ENCODE measurements at regions not wholly inside any gene's neighbourhood (a gene's known extent, or its start where the extent isn't known, plus 50 kb on each side); places are given as distances from the start of the nearest gene placed in this dataset.

- Histone ChIP-seq H3K4me3 (ENCODE audit: low read length in 2 of 2) (no peak overlapping the region), H4K8ac (ENCODE audit: low read depth, low read length) (no peak overlapping the region), H3K9ac (ENCODE audit: low read depth, low read length, poor library complexity) (no peak overlapping the region), H3K4ac (ENCODE audit: low read length) (no peak overlapping the region), H3K23ac (ENCODE audit: low read depth, low read length, poor library complexity) (no peak overlapping the region), H3K4me2 (ENCODE audit: insufficient read depth, low read length, poor library complexity, severe bottlenecking) (no peak overlapping the region), H2BK5ac (ENCODE audit: low read length) (no peak overlapping the region), H3K79me1 (ENCODE audit: low read depth, low read length) (no peaks in the 10 kb centered on the region), H3K27me3 (ENCODE audit: control insufficient read depth in 3 of 3, insufficient read depth in 3 of 3, low read depth in 1 of 3, low read length in 3 of 3) (no peaks in the 10 kb centered on the region), H3K18ac (ENCODE audit: low read length) (peak overlapping the region; percentile 23), H2BK120ac (ENCODE audit: low read depth, low read length) (no peak overlapping the region), H2AK5ac (ENCODE audit: low read depth, low read length) (peak overlapping the region; percentile 64), H3K36me3 (replicated peaks in 1 of 2; ENCODE audit: control insufficient read depth in 2 of 2, insufficient read depth in 2 of 2, low read length in 2 of 2) (no peaks in the 10 kb centered on the region), H4K91ac (ENCODE audit: low read depth, low read length, poor library complexity) (no peak overlapping the region), H2BK15ac (ENCODE audit: low read length) (no peak overlapping the region), H2BK12ac (ENCODE audit: low read length) (no peak overlapping the region), H2AFZ (ENCODE audit: low read length) (no peak overlapping the region), H3K9me3 (replicated peaks in 1 of 2; ENCODE audit: control insufficient read depth in 2 of 2, insufficient read depth in 1 of 2, low read depth in 1 of 2, low read length in 2 of 2) (peaks cover 0 to 6% of the 10 kb centered on the region in 2 donors), H3K14ac (ENCODE audit: low read length) (no peak overlapping the region), H3K4me1 (ENCODE audit: control insufficient read depth in 2 of 2, insufficient read depth in 1 of 2, low read depth in 1 of 2, low read length in 2 of 2) (peaks cover 0 to 6% of the 10 kb centered on the region in 2 donors), H3K27ac (replicated peaks; ENCODE audit: low read length) (no peak overlapping the region)
- no peak for DNase-seq (ENCODE audit: low spot score)
- WGBS, 2 donors (ENCODE audit: extremely low coverage in 2 of 2, insufficient read length in 2 of 2, insufficient replicate concordance in 1 of 2), result no CpG with 5 or more reads among the region's 8 CpGs
These were observed 457.9 kb upstream of the SALL3 start for GRCh38 chr18:78521744-78522143.

- Histone ChIP-seq H3K79me1 (ENCODE audit: low read depth, low read length) (no peaks in the 10 kb centered on the region), H2BK12ac (ENCODE audit: low read length) (no peak overlapping the region), H2AFZ (ENCODE audit: low read length) (no peak overlapping the region), H3K23ac (ENCODE audit: low read depth, low read length, poor library complexity) (no peak overlapping the region), H3K18ac (ENCODE audit: low read length) (no peak overlapping the region), H2BK120ac (ENCODE audit: low read depth, low read length) (no peak overlapping the region), H3K4me3 (ENCODE audit: low read length in 2 of 2) (no peak overlapping the region), H3K4me2 (ENCODE audit: insufficient read depth, low read length, poor library complexity, severe bottlenecking) (no peak overlapping the region), H3K4ac (ENCODE audit: low read length) (no peak overlapping the region), H3K27ac (replicated peaks; ENCODE audit: low read length) (no peak overlapping the region), H3K9me3 (replicated peaks in 1 of 2; ENCODE audit: control insufficient read depth in 2 of 2, insufficient read depth in 1 of 2, low read depth in 1 of 2, low read length in 2 of 2) (peaks cover 0 to 6% of the 10 kb centered on the region in 2 donors), H3K27me3 (ENCODE audit: control insufficient read depth in 3 of 3, insufficient read depth in 3 of 3, low read depth in 1 of 3, low read length in 3 of 3) (no peaks in the 10 kb centered on the region), H3K36me3 (replicated peaks in 1 of 2; ENCODE audit: control insufficient read depth in 2 of 2, insufficient read depth in 2 of 2, low read length in 2 of 2) (no peaks in the 10 kb centered on the region), H4K8ac (ENCODE audit: low read depth, low read length) (no peak overlapping the region), H3K14ac (ENCODE audit: low read length) (no peak overlapping the region), H3K4me1 (ENCODE audit: control insufficient read depth in 2 of 2, insufficient read depth in 1 of 2, low read depth in 1 of 2, low read length in 2 of 2) (peaks cover 0 to 9% of the 10 kb centered on the region in 2 donors), H2AK5ac (ENCODE audit: low read depth, low read length) (no peak overlapping the region), H3K9ac (ENCODE audit: low read depth, low read length, poor library complexity) (no peak overlapping the region), H2BK5ac (ENCODE audit: low read length) (no peak overlapping the region), H2BK15ac (ENCODE audit: low read length) (no peak overlapping the region), H4K91ac (ENCODE audit: low read depth, low read length, poor library complexity) (no peak overlapping the region)
- DNase-seq (ENCODE audit: low spot score), result no peak
- 100% methylated on average over 1 of the region's 8 CpGs; no CpG with 5 or more reads in 1 of the 2 donors for WGBS, 2 donors (ENCODE audit: extremely low coverage in 2 of 2, insufficient read length in 2 of 2, insufficient replicate concordance in 1 of 2)
These were observed 457.1 kb upstream of the SALL3 start for GRCh38 chr18:78522507-78522906.

DNA sequence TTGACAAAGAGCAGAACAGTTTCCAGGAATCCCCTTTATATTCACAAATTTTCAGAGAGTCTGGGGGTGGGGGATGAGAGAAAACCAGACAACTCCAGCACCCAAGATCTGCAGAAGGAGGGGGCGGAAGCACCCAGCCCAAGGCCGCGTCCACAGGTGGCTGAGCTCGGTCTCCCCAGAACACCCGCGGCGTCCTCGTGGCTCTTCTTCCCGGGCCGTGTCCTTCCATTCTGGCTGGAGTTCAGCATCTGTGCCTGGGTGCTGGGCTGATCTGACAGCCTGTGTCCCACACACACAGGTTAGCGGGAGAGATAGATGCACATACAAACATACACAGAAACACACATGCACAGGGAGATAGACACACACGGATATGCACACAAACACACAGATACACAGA lies 455.8 kb upstream of the SALL3 start:
- Histone ChIP-seq H2BK12ac (ENCODE audit: low read length) (no peak overlapping the region), H2BK120ac (ENCODE audit: low read depth, low read length) (no peak overlapping the region), H2AFZ (ENCODE audit: low read length) (no peak overlapping the region), H3K9ac (ENCODE audit: low read depth, low read length, poor library complexity) (no peak overlapping the region), H3K27me3 (ENCODE audit: control insufficient read depth in 3 of 3, insufficient read depth in 3 of 3, low read depth in 1 of 3, low read length in 3 of 3) (peaks cover 0 to 6% (median 0%) of the 10 kb centered on the region in 3 experiments), H2AK5ac (ENCODE audit: low read depth, low read length) (no peak overlapping the region), H3K14ac (ENCODE audit: low read length) (no peak overlapping the region), H3K27ac (replicated peaks; ENCODE audit: low read length) (no peak overlapping the region), H4K91ac (ENCODE audit: low read depth, low read length, poor library complexity) (no peak overlapping the region), H2BK15ac (ENCODE audit: low read length) (no peak overlapping the region), H3K79me1 (ENCODE audit: low read depth, low read length) (no peaks in the 10 kb centered on the region), H3K4me3 (ENCODE audit: low read length in 2 of 2) (no peak overlapping the region), H4K8ac (ENCODE audit: low read depth, low read length) (no peak overlapping the region), H3K4me1 (ENCODE audit: control insufficient read depth in 2 of 2, insufficient read depth in 1 of 2, low read depth in 1 of 2, low read length in 2 of 2) (peaks cover 0 to 13% of the 10 kb centered on the region in 2 donors), H3K18ac (ENCODE audit: low read length) (peak overlapping the region; percentile 33), H2BK5ac (ENCODE audit: low read length) (no peak overlapping the region), H3K36me3 (replicated peaks in 1 of 2; ENCODE audit: control insufficient read depth in 2 of 2, insufficient read depth in 2 of 2, low read length in 2 of 2) (no peaks in the 10 kb centered on the region), H3K9me3 (replicated peaks in 1 of 2; ENCODE audit: control insufficient read depth in 2 of 2, insufficient read depth in 1 of 2, low read depth in 1 of 2, low read length in 2 of 2) (peaks cover 0 to 6% of the 10 kb centered on the region in 2 donors), H3K4ac (ENCODE audit: low read length) (no peak overlapping the region), H3K23ac (ENCODE audit: low read depth, low read length, poor library complexity) (no peak overlapping the region), H3K4me2 (ENCODE audit: insufficient read depth, low read length, poor library complexity, severe bottlenecking) (no peak overlapping the region)
- DNase-seq (ENCODE audit: low spot score), result no peak
- no CpG with 5 or more reads among the region's 12 CpGs for WGBS, 2 donors (ENCODE audit: extremely low coverage in 2 of 2, insufficient read length in 2 of 2, insufficient replicate concordance in 1 of 2)

GRCh38 chr18:78525366-78526111 lies 454.1 kb upstream of the SALL3 start:
- no peaks in the 10 kb centered on the region for H3K79me1 ChIP-seq (ENCODE audit: low read depth, low read length)
- no peak overlapping the region for H3K14ac ChIP-seq (ENCODE audit: low read length)
- H3K9me3 ChIP-seq (replicated peaks in 1 of 2; ENCODE audit: control insufficient read depth in 2 of 2, insufficient read depth in 1 of 2, low read depth in 1 of 2, low read length in 2 of 2), result peaks cover 0 to 2% of the 10 kb centered on the region in 2 donors
- H3K36me3 ChIP-seq (replicated peaks in 1 of 2; ENCODE audit: control insufficient read depth in 2 of 2, insufficient read depth in 2 of 2, low read length in 2 of 2), result no peaks in the 10 kb centered on the region
- no peak overlapping the region for H3K27ac ChIP-seq (replicated peaks; ENCODE audit: low read length)
- H2AK5ac ChIP-seq (ENCODE audit: low read depth, low read length), result no peak overlapping the region
- no peak overlapping the region for H3K4me3 ChIP-seq (ENCODE audit: low read length in 2 of 2)
- H2BK15ac ChIP-seq (ENCODE audit: low read length), result no peak overlapping the region
- H3K23ac ChIP-seq (ENCODE audit: low read depth, low read length, poor library complexity), result no peak overlapping the region
- H4K8ac ChIP-seq (ENCODE audit: low read depth, low read length), result no peak overlapping the region
- no peak overlapping the region for H2AFZ ChIP-seq (ENCODE audit: low read length)
- no peak overlapping the region for H4K91ac ChIP-seq (ENCODE audit: low read depth, low read length, poor library complexity)
- no peak overlapping the region for H3K4ac ChIP-seq (ENCODE audit: low read length)
- WGBS, 2 donors (ENCODE audit: extremely low coverage in 2 of 2, insufficient read length in 2 of 2, insufficient replicate concordance in 1 of 2), result no CpG with 5 or more reads among the region's 11 CpGs
- no peak overlapping the region for H2BK120ac ChIP-seq (ENCODE audit: low read depth, low read length)
- no peak overlapping the region for H3K9ac ChIP-seq (ENCODE audit: low read depth, low read length, poor library complexity)
- no peak overlapping the region for H2BK5ac ChIP-seq (ENCODE audit: low read length)
- peaks cover 0 to 9% of the 10 kb centered on the region in 2 donors for H3K4me1 ChIP-seq (ENCODE audit: control insufficient read depth in 2 of 2, insufficient read depth in 1 of 2, low read depth in 1 of 2, low read length in 2 of 2)
- peaks cover 0 to 11% (median 0%) of the 10 kb centered on the region in 3 experiments for H3K27me3 ChIP-seq (ENCODE audit: control insufficient read depth in 3 of 3, insufficient read depth in 3 of 3, low read depth in 1 of 3, low read length in 3 of 3)
- no peak overlapping the region for H2BK12ac ChIP-seq (ENCODE audit: low read length)
- no peak overlapping the region for H3K18ac ChIP-seq (ENCODE audit: low read length)
- no peak overlapping the region for H3K4me2 ChIP-seq (ENCODE audit: insufficient read depth, low read length, poor library complexity, severe bottlenecking)
- DNase-seq (ENCODE audit: low spot score), result no peak

Data from neuronal stem cell (in vitro differentiated cells).